T-helper 1 cell (primary cell): ENCODE measurements at regions not wholly inside any gene's neighbourhood (a gene's known extent, or its start where the extent isn't known, plus 50 kb on each side); places are given as distances from the start of the nearest gene placed in this dataset.

ENCODE experiments used
- DNase-seq, 5 donors: peaks; one replicate each; pipeline ENCODE4 v3.0.0-alpha.2; 2012 to 2020

- no peak for DNase-seq
Measured at GRCh38 chr14:26856876-26857518, 259.2 kb upstream of the NOVA1 start.

- no peak for DNase-seq
Measured at GRCh38 chr14:26859483-26859882, 261.6 kb upstream of the NOVA1 start.

- DNase-seq, result no peak
Measured at GRCh38 chr14:26860111-26860510, 262.3 kb upstream of the NOVA1 start.

- DNase-seq, result no peak
Measured at GRCh38 chr14:26863736-26864135, 265.9 kb upstream of the NOVA1 start.

- no peak for DNase-seq
Measured at GRCh38 chr14:26866721-26867120, 268.9 kb upstream of the NOVA1 start.

GRCh38 chr14:26867171-26867757 is 269.4 kb upstream of the NOVA1 start:
- DNase-seq, result no peak

- DNase-seq, result no peak
Measured at GRCh38 chr14:26870096-26870495, 272.3 kb upstream of the NOVA1 start.

- DNase-seq, result no peak
Measured at GRCh38 chr14:26870722-26871617, 273.1 kb upstream of the NOVA1 start.

GRCh38 chr14:26872515-26873361 is 274.9 kb upstream of the NOVA1 start:
- DNase-seq, result no peak

GRCh38 chr14:26873362-26873960 is 275.6 kb upstream of the NOVA1 start:
- no peak for DNase-seq

- DNase-seq, result no peak
Measured at GRCh38 chr14:26887847-26888246, 290.0 kb upstream of the NOVA1 start.

- DNase-seq, result no peak
Measured at GRCh38 chr14:26888592-26888991, 290.8 kb upstream of the NOVA1 start.

GRCh38 chr14:26896447-26896846 is 298.6 kb upstream of the NOVA1 start:
- no peak for DNase-seq

GRCh38 chr14:26897196-26897595 is 299.4 kb upstream of the NOVA1 start:
- DNase-seq, result no peak

GRCh38 chr14:26905229-26905628 is 307.4 kb upstream of the NOVA1 start:
- DNase-seq, result no peak

- DNase-seq, result no peak
Measured at GRCh38 chr14:26913786-26914185, 316.0 kb upstream of the NOVA1 start.

GRCh38 chr14:26917086-26917485 is 319.3 kb upstream of the NOVA1 start:
- no peak for DNase-seq

GRCh38 chr14:26925876-26926584 is 328.2 kb upstream of the NOVA1 start:
- no peak for DNase-seq

- DNase-seq, result no peak
Measured at GRCh38 chr14:26926585-26926984, 328.8 kb upstream of the NOVA1 start.

- no peak for DNase-seq
Measured at GRCh38 chr14:26928019-26928418, 330.2 kb upstream of the NOVA1 start.

GRCh38 chr14:26929361-26929760 is 331.5 kb upstream of the NOVA1 start:
- DNase-seq, result no peak

- DNase-seq, result no peak
Measured at GRCh38 chr14:26930576-26930975, 332.7 kb upstream of the NOVA1 start.
